Embryonic facial prominence (tissue), 1 donor: ENCODE measurements at regions not wholly inside any gene's neighbourhood (a gene's known extent, or its start where the extent isn't known, plus 50 kb on each side); places are given as distances from the start of the nearest gene placed in this dataset.
"Not testable (repeated sequence)": the region's sequence is repeated elsewhere in the genome, so short reads cannot be mapped to it uniquely, and the experiment has no call there.

Experiments used
- DNase-seq: peaks from one replicate; pipeline ENCODE4 v3.0.0-alpha.2; 2016; ENCODE audit errors: extremely low spot score

- no peak for DNase-seq
These were observed 1599.7 kb downstream of the MRPL39 start for GRCh38 chr21:24007592-24007991.

DNA sequence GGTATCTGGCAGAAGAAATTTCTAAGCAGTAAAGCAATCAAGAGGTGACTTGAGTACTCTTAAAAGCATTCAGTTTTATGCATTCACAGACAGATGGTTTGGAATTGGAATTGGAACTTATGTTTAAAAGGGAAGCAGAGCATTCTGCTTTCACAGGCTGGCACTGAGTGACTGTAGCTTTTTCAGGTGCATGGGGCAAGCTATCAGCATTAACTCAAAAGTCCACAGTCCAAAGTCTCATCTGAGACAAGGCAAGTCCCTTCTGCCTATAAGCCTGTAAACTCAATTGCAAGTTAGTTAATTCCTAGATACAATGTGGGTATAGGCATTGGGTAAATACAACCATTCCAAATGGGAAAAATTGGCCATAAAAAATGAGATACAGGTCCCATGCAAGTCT, 1620.3 kb downstream of the MRPL39 start:
- no peak for DNase-seq

DNA sequence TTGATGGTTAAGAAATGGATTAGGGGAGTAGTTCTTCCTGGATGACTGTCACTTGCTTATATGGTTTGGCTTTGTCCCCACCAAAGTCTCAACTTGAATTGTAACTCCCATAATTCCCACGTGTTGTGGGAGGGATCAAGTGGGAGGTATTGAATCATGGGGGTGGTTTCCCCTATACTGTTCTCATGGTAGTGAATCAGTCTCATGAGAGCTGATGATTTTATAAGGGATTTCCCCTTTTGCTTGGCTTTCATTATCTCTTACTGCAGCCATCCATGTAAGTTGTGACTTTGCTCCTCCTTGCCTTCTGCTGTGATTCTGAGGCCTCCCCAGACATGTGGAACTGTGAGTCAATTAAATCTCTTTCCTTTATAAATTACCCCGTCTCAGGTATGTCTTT, 1621.1 kb downstream of the MRPL39 start:
- no peak for DNase-seq

- no peak for DNase-seq
These were observed 1624.7 kb downstream of the MRPL39 start for GRCh38 chr21:23982546-23982945.

DNA sequence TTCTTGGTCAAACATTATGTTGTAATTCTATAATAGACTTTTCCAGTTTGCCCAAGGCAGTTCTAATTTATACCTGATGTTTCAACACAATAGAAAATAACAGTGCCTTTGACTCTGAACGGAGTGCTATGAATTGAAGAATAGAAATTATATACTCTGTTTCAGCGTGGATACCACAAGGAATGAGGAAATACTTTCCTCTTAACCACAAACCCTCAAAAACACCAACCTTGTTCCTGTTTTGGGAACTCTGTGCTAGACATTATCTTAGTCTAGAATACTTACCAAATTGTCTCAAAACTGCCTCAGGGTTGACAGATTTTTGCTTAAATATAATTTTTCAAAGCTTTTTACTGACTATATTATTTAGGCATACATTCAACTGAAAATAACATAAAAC, 1629.3 kb downstream of the MRPL39 start:
- DNase-seq: no peak

GRCh38 chr21:23968722-23969647, 1638.3 kb downstream of the MRPL39 start:
- no peak for DNase-seq

DNA sequence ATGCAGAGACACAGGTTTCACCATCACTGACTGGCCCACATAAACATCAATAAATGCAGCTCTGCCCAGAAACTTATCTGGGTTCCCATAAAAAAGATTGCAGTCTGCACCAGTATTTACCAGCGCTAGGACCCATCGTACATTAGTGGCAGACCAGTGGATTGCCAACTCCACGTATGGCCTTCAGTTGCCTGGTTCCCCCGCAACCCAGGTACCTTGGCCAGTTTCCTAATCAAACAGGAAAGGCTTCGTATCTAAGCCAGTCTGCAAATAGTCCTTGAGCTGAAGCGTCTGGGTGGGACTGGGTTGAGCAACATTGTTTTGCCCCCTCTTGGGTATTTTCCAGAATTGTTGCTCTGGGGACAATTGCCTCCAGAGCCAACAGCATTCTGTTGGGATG, 1639.3 kb downstream of the MRPL39 start:
- no peak for DNase-seq

DNA sequence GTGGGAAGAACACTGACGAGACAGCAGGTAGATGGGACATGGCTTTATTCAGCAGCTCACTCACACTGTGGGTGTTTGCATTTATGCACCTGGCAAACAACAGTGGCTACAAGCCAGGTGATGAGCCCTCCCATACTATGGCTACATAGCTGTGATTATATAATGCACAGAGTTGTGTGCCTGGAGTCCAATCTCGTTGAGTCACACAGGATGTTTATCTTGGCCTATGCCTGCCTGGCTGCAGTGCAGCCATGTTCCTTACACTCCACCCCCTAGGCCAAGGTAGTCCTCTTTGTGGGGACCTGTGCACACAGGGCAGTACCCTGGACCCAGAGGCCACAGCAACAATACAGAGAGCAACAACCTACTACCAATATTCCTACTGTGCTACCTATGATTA, 1643.8 kb downstream of the MRPL39 start:
- no peak for DNase-seq

DNA sequence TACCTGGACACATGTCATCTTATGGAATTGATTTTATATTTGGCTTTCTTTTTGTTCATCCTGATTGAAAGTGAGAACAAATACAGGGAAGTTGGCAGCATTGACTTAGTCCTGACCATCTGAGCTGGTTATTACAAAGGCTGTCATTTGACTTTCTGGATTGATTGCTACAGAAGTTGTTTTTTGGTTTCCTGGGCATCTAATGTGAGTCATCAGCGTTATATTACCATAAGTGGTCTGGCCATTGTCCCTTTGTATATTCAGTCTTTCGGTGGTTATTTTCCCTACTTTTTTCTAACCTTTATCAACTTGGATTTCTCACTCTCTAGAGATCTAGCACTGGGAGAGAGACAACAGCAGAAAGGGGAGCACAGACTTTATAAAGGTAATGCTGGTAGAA, 1646.5 kb downstream of the MRPL39 start:
- DNase-seq: no peak

GRCh38 chr21:23955135-23955843, 1652.0 kb downstream of the MRPL39 start:
- no peak for DNase-seq

DNA sequence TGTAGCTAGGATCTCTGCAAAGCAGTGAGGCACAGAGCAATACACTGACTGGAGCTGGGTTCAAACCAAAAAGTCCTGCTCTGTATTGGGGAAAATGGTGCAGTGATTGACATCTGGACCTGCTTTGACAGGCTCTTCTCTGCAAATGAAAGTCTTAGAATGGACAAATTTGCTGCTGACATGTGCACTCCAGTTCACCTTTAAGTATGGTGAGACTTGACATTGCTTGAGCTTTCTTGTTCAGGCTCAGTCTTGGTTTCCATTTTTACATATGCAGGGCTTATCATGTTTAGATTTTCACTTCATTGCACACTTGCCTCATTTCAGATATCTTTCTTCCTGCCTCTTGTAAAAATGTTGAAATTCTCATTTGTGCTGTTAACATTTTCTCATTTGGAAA, 1655.0 kb downstream of the MRPL39 start:
- no peak for DNase-seq

- DNase-seq: no peak
These were observed 1656.0 kb downstream of the MRPL39 start for GRCh38 chr21:23951251-23951650.

GRCh38 chr21:23950344-23950743, 1656.9 kb downstream of the MRPL39 start:
- DNase-seq: no peak

DNA sequence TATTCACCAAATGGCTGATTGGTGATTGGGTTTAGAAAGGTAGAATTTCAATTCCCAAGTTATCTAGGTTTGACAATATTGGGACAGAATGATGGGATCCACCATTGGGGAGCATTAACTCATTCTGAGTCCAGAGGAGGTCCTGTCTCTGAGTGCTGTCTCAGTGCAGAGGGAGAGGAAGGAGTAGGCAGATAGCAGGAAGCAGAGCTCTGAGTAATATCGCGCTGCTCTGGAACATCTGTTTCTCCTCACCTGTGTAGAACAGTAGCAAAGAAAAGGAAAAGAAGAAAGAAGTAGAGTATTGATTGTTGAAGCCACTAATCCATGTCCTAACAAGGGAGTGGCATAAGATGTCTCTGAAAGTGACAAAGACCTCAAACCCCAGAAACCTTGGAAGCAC, 1657.8 kb downstream of the MRPL39 start:
- DNase-seq: no peak

GRCh38 chr21:23939369-23940065, 1667.8 kb downstream of the MRPL39 start:
- no peak for DNase-seq

GRCh38 chr21:23936991-23937390, 1670.3 kb downstream of the MRPL39 start:
- DNase-seq: no peak

DNA sequence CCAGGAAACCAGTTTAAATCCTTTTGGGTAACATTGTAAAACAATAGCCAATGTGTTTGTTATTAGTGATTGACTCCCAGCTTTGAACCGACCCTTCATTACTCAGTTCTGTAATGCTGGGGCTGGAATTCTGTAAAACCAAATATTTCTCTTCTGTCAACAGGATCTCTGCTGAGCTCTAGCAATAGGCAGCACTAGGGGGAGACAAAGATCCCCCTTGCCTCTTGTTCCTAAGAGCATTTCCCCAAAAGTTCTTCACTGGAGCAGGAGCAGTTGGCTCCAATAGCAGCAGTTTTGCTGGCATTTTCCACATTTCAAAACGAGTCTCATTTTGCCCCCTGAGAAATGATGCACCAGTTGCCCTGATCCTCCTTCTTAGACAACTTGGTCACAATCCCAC, 1671.1 kb downstream of the MRPL39 start:
- no peak for DNase-seq

DNA sequence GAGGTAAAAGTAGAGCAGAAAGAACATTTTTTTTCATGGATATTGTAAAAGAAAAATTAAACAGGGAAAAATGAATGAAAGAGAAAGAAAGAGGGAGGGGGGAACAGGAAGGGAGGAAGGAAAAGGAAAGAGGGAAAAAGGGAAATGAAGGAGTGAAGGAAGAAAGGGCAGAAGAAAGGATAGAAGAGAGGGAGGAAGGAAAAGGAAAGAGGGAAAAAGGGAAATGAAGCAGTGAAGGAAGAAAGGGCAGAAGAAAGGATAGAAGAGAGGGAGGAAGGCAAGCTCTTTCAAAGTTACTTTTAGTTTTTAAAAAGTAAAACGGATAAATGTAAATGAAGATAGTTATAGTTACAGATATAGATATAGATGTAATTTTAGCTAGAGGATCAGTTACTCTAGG, 1676.7 kb downstream of the MRPL39 start:
- DNase-seq: no peak

DNA sequence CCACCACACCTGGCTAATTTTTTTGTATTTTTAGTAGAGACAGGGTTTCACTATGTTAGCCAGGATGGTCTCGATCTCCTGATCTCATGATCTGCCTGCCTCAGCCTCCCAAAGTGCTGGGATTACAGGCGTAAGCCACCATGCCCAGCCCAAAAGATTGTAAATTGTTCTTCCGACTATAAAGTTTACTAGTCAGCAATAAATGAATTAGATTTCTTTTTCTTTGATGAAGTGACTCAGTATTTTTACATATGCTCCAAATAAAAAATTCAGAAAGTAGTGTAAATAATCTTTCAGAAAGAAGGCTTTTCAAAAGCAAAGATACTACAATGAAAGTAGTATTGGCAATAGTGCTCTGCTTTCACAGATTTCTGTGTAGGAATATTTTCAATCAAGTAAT, 1680.9 kb downstream of the MRPL39 start:
- DNase-seq: not testable (repeated sequence)

DNA sequence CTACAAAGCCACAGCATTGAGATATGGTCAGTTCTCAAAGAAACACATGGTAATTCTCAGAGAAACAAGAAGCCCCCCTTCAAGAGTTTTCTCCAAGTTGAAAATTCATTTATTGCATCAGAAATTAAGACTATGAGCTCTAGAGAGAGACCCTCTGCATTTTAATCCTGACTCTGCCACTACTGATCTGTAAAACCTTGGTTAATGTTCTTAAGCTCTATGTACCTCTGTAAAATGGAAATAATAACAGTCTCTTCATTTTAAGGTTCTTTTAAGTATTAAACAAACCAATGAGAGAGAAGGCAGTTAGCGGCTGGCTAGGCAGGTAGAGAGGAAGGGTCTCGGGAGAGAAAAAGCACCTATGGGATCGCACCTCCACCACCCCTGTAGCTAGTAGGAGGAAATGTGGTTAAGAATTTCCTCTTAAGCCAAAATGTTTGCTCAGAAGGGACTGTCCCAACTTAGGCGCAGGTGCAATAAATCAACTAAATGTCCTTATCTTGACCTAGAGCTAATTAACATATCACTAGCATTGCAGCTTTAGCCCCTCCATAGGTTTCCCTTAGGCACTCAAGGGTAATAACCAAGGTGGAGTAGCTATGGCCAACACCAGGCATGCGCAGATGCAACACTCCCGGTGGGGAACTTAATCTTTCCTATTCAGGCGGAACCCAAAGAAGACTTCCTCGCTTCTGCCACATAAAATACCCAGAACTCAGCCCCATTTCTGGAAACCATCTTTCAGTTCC, 1685.4 kb downstream of the MRPL39 start:
- DNase-seq: no peak

- DNase-seq: no peak
These were observed 1706.6 kb downstream of the MRPL39 start for GRCh38 chr21:23900727-23901126.

DNA sequence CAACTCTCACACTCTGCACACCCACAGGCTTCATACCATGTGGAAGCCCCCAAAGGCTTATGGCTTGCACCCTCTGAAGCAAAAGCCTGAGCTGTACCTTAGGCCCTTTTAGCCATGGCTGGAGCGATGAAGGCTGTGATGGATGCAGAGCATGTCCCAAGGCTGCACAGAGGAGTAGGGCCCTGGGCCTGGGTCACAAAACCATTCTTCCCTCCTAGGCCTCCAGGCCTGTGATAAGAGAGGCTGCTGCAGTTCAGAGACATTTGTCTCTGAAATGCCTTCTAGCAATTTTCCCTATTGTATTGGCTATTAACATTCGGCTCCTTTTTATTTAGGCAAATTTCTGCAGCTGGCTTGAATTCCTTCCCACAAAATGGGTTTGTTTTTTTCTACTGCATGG, 1707.7 kb downstream of the MRPL39 start:
- DNase-seq: no peak
